MM.1S (cell line): ENCODE measurements at regions not wholly inside any gene's neighbourhood (a gene's known extent, or its start where the extent isn't known, plus 50 kb on each side); places are given as distances from the start of the nearest gene placed in this dataset.

Experiments
- DNase-seq: peaks from one replicate; pipeline ENCODE4 v3.0.0-alpha.2; 2015
- H2AFZ ChIP-seq: fragments of 300-600 bp; sonication (generic); 2 replicates; pipeline ENCODE4 v1.6.0; 2016; ENCODE audit warnings: antibody characterized with exemption, low read length
- H3F3A ChIP-seq: fragments of 300-600 bp; sonication (generic); 2 replicates; pipeline ENCODE4 v1.6.1; 2016; ENCODE audit warnings: mild to moderate bottlenecking, antibody characterized with exemption, low read length, moderate library complexity, mixed read lengths; ENCODE audit not compliant: insufficient read depth
- H3K27ac ChIP-seq: fragments of 300-600 bp; sonication (generic); 2 replicates; pipeline ENCODE4 v1.5.1; 2016; ENCODE audit warnings: mild to moderate bottlenecking, low read length
- H3K27me3 ChIP-seq: fragments of 300-600 bp; sonication (generic); replicated peaks from 2 replicates; pipeline ENCODE4 v1.6.0; 2016; ENCODE audit warnings: low read length; ENCODE audit not compliant: insufficient read depth
- H3K36me3 ChIP-seq: fragments of 300-600 bp; sonication (generic); replicated peaks from 2 replicates; pipeline ENCODE4 v1.6.1; 2016; ENCODE audit warnings: mild to moderate bottlenecking, low read length, mixed read lengths; ENCODE audit not compliant: insufficient read depth
- H3K4me1 ChIP-seq: fragments of 300-600 bp; sonication (generic); 2 replicates; pipeline ENCODE4 v1.6.1; 2016; ENCODE audit warnings: low read length, mixed read lengths
- H3K4me2 ChIP-seq: fragments of 300-600 bp; sonication (generic); 2 replicates; pipeline ENCODE4 v1.6.0; 2016; ENCODE audit warnings: low read depth, low read length
- H3K4me3 ChIP-seq: fragments of 300-600 bp; sonication (generic); 2 replicates; pipeline ENCODE4 v1.5.1; 2016; ENCODE audit warnings: low read length, mixed read lengths
- H3K79me2 ChIP-seq: fragments of 300-600 bp; sonication (generic); 2 replicates; pipeline ENCODE4 v1.6.1; 2016; ENCODE audit warnings: mixed run types, low read length, mixed read lengths
- H3K9ac ChIP-seq: fragments of 300-600 bp; sonication (generic); 2 replicates; pipeline ENCODE4 v1.6.1; 2016; ENCODE audit warnings: low read length, mixed read lengths
- H3K9me2 ChIP-seq: fragments of 300-600 bp; sonication (generic); replicated peaks from 2 replicates; pipeline ENCODE4 v1.6.1; 2016; ENCODE audit warnings: mild to moderate bottlenecking, low read length, mixed read lengths; ENCODE audit not compliant: insufficient read depth
- H3K9me3 ChIP-seq: fragments of 300-600 bp; sonication (generic); replicated peaks from 2 replicates; pipeline ENCODE4 v1.6.1; 2016; ENCODE audit warnings: mild to moderate bottlenecking, low read length, mixed read lengths; ENCODE audit not compliant: insufficient read depth
- H4K20me1 ChIP-seq: fragments of 300-600 bp; sonication (generic); 2 replicates; pipeline ENCODE4 v1.6.1; 2016; ENCODE audit warnings: mild to moderate bottlenecking, low read length, moderate library complexity, mixed read lengths; ENCODE audit not compliant: insufficient read depth
- EZH2 ChIP-seq: fragments of 300-600 bp; sonication (generic); optimal IDR thresholded peaks from 2 replicates; pipeline ENCODE3; 2017; ENCODE audit warnings: low read depth, mild to moderate bottlenecking, antibody characterized with exemption, low read length, mixed read lengths
- EZH2phosphoT487 ChIP-seq: fragments of 300-600 bp; sonication (generic); IDR thresholded peaks from 2 replicates; pipeline ENCODE4 v1.6.1; 2018; ENCODE audit warnings: antibody characterized with exemption, low read length
- TF ChIP-seq, protein P1 (sequence below): fragments of 300-600 bp; sonication (generic); IDR thresholded peaks from 2 replicates; pipeline ENCODE4 v1.5.1; 2016; ENCODE audit warnings: antibody characterized with exemption, low read length, mixed read lengths

DNA sequence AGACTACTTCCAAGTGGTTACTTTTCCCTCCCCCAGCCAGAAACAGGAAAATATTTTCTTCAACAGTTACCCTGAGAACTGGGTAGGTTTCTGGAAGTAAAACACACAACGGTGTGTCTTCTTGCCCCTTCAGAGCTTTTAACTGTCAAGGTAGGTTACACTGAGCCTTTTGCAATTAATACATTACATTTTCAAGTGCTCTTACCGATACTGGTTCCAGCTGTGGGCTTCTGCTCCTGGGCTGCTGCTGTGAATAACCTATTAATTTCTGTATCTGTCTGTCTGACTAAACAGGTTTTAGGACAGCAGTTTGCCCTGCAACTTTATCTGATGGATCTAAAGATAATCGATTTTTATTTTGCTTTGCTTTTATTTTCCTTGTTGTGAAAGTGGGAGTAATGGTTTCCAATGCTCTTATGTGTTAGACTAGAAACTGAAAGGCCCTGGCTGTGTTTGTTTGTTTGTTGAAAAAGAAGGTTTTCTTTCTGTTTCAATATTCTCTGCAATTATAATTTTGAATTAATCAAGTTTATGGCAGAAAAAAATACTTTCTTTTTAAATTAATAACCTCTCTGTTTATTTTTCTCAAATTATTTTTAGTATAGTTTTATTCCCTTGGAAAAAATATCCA lies 196.7 kb upstream of the SLITRK6 start:
- peak; percentile 21 for DNase-seq
- TF ChIP-seq EZH2 (no peak), EZH2phosphoT487 (no peak)
- TF ChIP-seq, protein P1, sequence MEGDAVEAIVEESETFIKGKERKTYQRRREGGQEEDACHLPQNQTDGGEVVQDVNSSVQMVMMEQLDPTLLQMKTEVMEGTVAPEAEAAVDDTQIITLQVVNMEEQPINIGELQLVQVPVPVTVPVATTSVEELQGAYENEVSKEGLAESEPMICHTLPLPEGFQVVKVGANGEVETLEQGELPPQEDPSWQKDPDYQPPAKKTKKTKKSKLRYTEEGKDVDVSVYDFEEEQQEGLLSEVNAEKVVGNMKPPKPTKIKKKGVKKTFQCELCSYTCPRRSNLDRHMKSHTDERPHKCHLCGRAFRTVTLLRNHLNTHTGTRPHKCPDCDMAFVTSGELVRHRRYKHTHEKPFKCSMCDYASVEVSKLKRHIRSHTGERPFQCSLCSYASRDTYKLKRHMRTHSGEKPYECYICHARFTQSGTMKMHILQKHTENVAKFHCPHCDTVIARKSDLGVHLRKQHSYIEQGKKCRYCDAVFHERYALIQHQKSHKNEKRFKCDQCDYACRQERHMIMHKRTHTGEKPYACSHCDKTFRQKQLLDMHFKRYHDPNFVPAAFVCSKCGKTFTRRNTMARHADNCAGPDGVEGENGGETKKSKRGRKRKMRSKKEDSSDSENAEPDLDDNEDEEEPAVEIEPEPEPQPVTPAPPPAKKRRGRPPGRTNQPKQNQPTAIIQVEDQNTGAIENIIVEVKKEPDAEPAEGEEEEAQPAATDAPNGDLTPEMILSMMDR: no peak
- Histone ChIP-seq H4K20me1 (no peaks in the 10 kb centered on the region), H3K27ac (no peak overlapping the region), H3K9me2 (no peaks in the 10 kb centered on the region), H3K27me3 (no peaks in the 10 kb centered on the region), H3K36me3 (no peaks in the 10 kb centered on the region), H3K4me1 (peaks cover 6% of the 10 kb centered on the region; the same call in 1 of the 2 replicates), H3K9me3 (no peaks in the 10 kb centered on the region), H3K9ac (no peak overlapping the region), H3K4me2 (peak overlapping the region; percentile 44), H3K79me2 (no peaks in the 10 kb centered on the region), H3F3A (no peaks in the 10 kb centered on the region), H3K4me3 (peak overlapping the region; percentile 26; the same call in 1 of the 2 replicates), H2AFZ (peak overlapping the region; percentile 37; the same call in 1 of the 2 replicates)

DNA sequence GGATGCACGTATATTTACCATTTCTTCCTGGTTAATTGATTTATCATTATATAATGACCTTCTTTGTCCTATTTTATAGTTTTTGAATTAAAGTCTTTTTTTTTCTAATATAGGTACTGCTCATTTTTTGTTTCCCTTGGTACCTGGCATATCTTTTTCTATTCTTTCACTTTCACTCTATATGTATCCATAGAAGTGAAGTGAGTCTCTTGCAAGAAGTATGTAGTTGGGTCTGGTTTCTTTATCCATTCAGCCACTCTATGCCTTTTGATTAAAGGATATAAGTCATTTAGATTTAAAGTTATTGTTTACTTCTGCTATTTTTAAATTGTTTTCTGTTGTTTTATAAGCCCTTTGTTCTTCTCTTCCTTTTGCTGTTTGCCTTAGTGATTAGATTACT lies 194.3 kb upstream of the SLITRK6 start:
- Histone ChIP-seq H2AFZ (no peak overlapping the region), H4K20me1 (no peaks in the 10 kb centered on the region), H3F3A (no peaks in the 10 kb centered on the region), H3K9me2 (no peaks in the 10 kb centered on the region), H3K4me2 (no peak overlapping the region), H3K9me3 (no peaks in the 10 kb centered on the region), H3K4me1 (peaks cover 6% of the 10 kb centered on the region; the same call in 1 of the 2 replicates), H3K27me3 (no peaks in the 10 kb centered on the region), H3K9ac (no peak overlapping the region), H3K36me3 (no peaks in the 10 kb centered on the region), H3K4me3 (no peak overlapping the region), H3K27ac (no peak overlapping the region), H3K79me2 (no peaks in the 10 kb centered on the region)
- TF ChIP-seq EZH2phosphoT487: no peak
- no peak for TF ChIP-seq EZH2
- TF ChIP-seq, protein P1: no peak
- peak; percentile 16 for DNase-seq

DNA sequence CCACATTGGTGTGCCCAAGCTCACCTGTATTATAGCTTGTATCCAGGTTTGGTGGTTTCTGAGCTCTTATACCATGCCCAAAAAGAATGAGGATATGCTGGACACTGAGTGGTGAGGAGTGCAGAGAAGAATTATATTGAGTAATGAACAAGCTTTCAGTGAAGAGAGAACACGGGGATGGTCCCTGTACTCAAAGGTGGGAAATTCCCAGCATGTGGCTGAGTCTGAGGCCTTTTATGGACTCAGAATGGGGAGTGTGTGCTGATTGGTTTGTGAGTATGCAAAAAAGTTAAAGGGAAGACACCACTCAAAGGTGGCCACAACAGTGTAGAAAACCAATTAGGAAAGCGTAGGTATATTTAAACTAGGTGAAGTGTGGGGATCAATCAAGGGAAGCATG lies 191.2 kb upstream of the SLITRK6 start:
- Histone ChIP-seq H3K27me3 (no peaks in the 10 kb centered on the region), H3K4me3 (no peak overlapping the region), H3K79me2 (no peaks in the 10 kb centered on the region), H4K20me1 (no peaks in the 10 kb centered on the region), H3K4me1 (no peaks in the 10 kb centered on the region), H3K36me3 (no peaks in the 10 kb centered on the region), H3K9me3 (no peaks in the 10 kb centered on the region), H3K27ac (no peak overlapping the region), H3K9ac (no peak overlapping the region), H3F3A (no peaks in the 10 kb centered on the region), H3K9me2 (no peaks in the 10 kb centered on the region), H3K4me2 (no peak overlapping the region), H2AFZ (no peak overlapping the region)
- TF ChIP-seq EZH2phosphoT487 (no peak), EZH2 (no peak)
- TF ChIP-seq, protein P1: no peak
- DNase-seq: no peak
